HG03565 (cell line): ENCODE measurements at regions not wholly inside any gene's neighbourhood (a gene's known extent, or its start where the extent isn't known, plus 50 kb on each side); places are given as distances from the start of the nearest gene placed in this dataset.

Experiments used
- ATAC-seq: cut with Tn5 transposase; IDR thresholded peaks from one replicate; pipeline ENCODE4 v1.9.1; 2021; ENCODE audit warnings: mild to moderate bottlenecking, moderate library complexity; ENCODE audit not compliant: unreplicated experiment

GRCh38 chr3:163126115-163126514 is 1629.5 kb downstream of the OTOL1 start:
- ATAC-seq = no peak
